Activated B cell treated with CpG ODN at 0.5 μM for 24 hours (primary cell): ENCODE measurements at regions not wholly inside any gene's neighbourhood (a gene's known extent, or its start where the extent isn't known, plus 50 kb on each side); places are given as distances from the start of the nearest gene placed in this dataset.

ENCODE experiments used
- ATAC-seq: fragments of 200-7000 bp; cut with Tn5 transposase; one replicate; pipeline ENCODE4 v1.10.0; 2021; ENCODE audit warnings: low read depth, mild to moderate bottlenecking, moderate library complexity
- CTCF ChIA-PET: fragments of 350-600 bp; sonication (Branson Sonifier 250); formaldehyde crosslinking; loops from one replicate; lab custom pipeline; 2021; ENCODE audit warnings: antibody characterized with exemption; lab: Charles Lee
- POLR2A ChIA-PET: fragments of 350-600 bp; sonication (Branson Sonifier 250); formaldehyde crosslinking; loops from one replicate; lab custom pipeline; 2021; ENCODE audit warnings: antibody characterized with exemption; lab: Charles Lee
- DNase-seq: peaks from one replicate; pipeline ENCODE4 v3.0.0; 2022
- H3K27ac Mint-ChIP-seq: one replicate; pipeline ENCODE4 v1.8.0; 2020; ENCODE audit warnings: mixed read lengths
- H3K27me3 Mint-ChIP-seq: one replicate; pipeline ENCODE4 v1.8.0; 2021; ENCODE audit warnings: mixed read lengths
- H3K36me3 Mint-ChIP-seq: one replicate; pipeline ENCODE4 v1.8.0; 2021; ENCODE audit warnings: low read depth, mixed read lengths
- H3K4me1 Mint-ChIP-seq: one replicate; pipeline ENCODE4 v1.8.0; 2021; ENCODE audit warnings: mixed read lengths
- H3K4me3 Mint-ChIP-seq: one replicate; pipeline ENCODE4 v1.8.0; 2020; ENCODE audit warnings: mild to moderate bottlenecking, mixed read lengths
- H3K9me3 Mint-ChIP-seq: one replicate; pipeline ENCODE4 v1.8.0; 2020; ENCODE audit warnings: mixed read lengths
- CTCF ChIP-seq: fragments of 200-600 bp; IDR thresholded peaks from one replicate; pipeline ENCODE4 v1.8.0; 2022; ENCODE audit warnings: antibody characterized with exemption, mild to moderate bottlenecking
- intact Hi-C: fragments of 100-400 bp; cut with micrococcal nuclease; formaldehyde crosslinking; loops from one replicate; pipeline ENCODE4 v1.15.1; 2024

GRCh38 chr12:13433768-13434167, 237.2 kb downstream of the EMP1 start:
- H3K4me3 Mint-ChIP-seq = no peak overlapping the region
- CTCF ChIA-PET = no interaction called here
- ATAC-seq = no peak

GRCh38 chr12:13431041-13431440, 234.5 kb downstream of the EMP1 start:
- POLR2A ChIA-PET = no interaction called here
- Mint-ChIP-seq H3K27me3 (no peaks in the 10 kb centered on the region), H3K36me3 (no peaks in the 10 kb centered on the region), H3K4me3 (no peak overlapping the region), H3K9me3 (peaks cover 4% of the 10 kb centered on the region), H3K4me1 (no peaks in the 10 kb centered on the region), H3K27ac (no peak overlapping the region)
- CTCF ChIA-PET = no interaction called here
- DNase-seq (no peak), ATAC-seq (no peak)
- no peak for TF ChIP-seq CTCF
- intact Hi-C loops = no loop called here

More at GRCh38 chr12:13433768-13434167, 237.2 kb downstream of the EMP1 start:
- POLR2A ChIA-PET = no interaction called here
- H3K9me3 Mint-ChIP-seq = no peaks in the 10 kb centered on the region
- no peaks in the 10 kb centered on the region for H3K4me1 Mint-ChIP-seq
- H3K36me3 Mint-ChIP-seq = no peaks in the 10 kb centered on the region
- intact Hi-C loops = no loop called here
- H3K27ac Mint-ChIP-seq = no peak overlapping the region
- no peak for DNase-seq
- peaks cover 2% of the 10 kb centered on the region for H3K27me3 Mint-ChIP-seq
- no peak for TF ChIP-seq CTCF

GRCh38 chr12:13428538-13429265, 232.2 kb downstream of the EMP1 start:
- intact Hi-C loops = no loop called here
- H3K27ac Mint-ChIP-seq = no peak overlapping the region
- peaks cover 4% of the 10 kb centered on the region for H3K9me3 Mint-ChIP-seq
- H3K4me3 Mint-ChIP-seq = no peak overlapping the region
- ATAC-seq = no peak
- POLR2A ChIA-PET = no interaction called here
- no peaks in the 10 kb centered on the region for H3K27me3 Mint-ChIP-seq
- CTCF ChIA-PET = no interaction called here
- no peaks in the 10 kb centered on the region for H3K4me1 Mint-ChIP-seq
- no peak for DNase-seq
- H3K36me3 Mint-ChIP-seq = no peaks in the 10 kb centered on the region
- TF ChIP-seq CTCF = no peak

GRCh38 chr12:13425766-13426165, 229.2 kb downstream of the EMP1 start:
- Mint-ChIP-seq H3K4me3 (no peak overlapping the region), H3K4me1 (no peaks in the 10 kb centered on the region), H3K36me3 (no peaks in the 10 kb centered on the region), H3K27ac (no peak overlapping the region), H3K27me3 (no peaks in the 10 kb centered on the region), H3K9me3 (peaks cover 4% of the 10 kb centered on the region)
- CTCF ChIA-PET = no interaction called here
- TF ChIP-seq CTCF = no peak
- POLR2A ChIA-PET = no interaction called here
- ATAC-seq (no peak), DNase-seq (no peak)
- intact Hi-C loops = no loop called here

GRCh38 chr12:13422291-13422690, 225.8 kb downstream of the EMP1 start:
- no peaks in the 10 kb centered on the region for H3K4me1 Mint-ChIP-seq
- DNase-seq (no peak), ATAC-seq (no peak)
- ChIA-PET POLR2A (no interaction called here), CTCF (no interaction called here)
- TF ChIP-seq CTCF = no peak
- intact Hi-C loops = no loop called here
- peaks cover 3% of the 10 kb centered on the region for H3K27me3 Mint-ChIP-seq
- no peaks in the 10 kb centered on the region for H3K9me3 Mint-ChIP-seq
- H3K27ac Mint-ChIP-seq = no peak overlapping the region
- no peak overlapping the region for H3K4me3 Mint-ChIP-seq
- H3K36me3 Mint-ChIP-seq = no peaks in the 10 kb centered on the region
